Ishikawa (cell line): ENCODE measurements at regions not wholly inside any gene's neighbourhood (a gene's known extent, or its start where the extent isn't known, plus 50 kb on each side); places are given as distances from the start of the nearest gene placed in this dataset.

Experiments
- EP300 ChIP-seq: IDR thresholded peaks from 2 replicates; pipeline ENCODE4 v1.6.1; 2012; ENCODE audit warnings: borderline replicate concordance
- NFIC ChIP-seq: IDR thresholded peaks from 2 replicates; pipeline ENCODE4 v1.6.1; 2012
- REST ChIP-seq: IDR thresholded peaks from 2 replicates; pipeline ENCODE4 v1.6.1; 2012; ENCODE audit warnings: low read depth, mild to moderate bottlenecking
- TCF12 ChIP-seq: IDR thresholded peaks from 2 replicates; pipeline ENCODE4 v1.6.1; 2012; ENCODE audit warnings: low read depth

GRCh38 chr13:40186041-40186440 lies 480.4 kb downstream of the FOXO1 start:
- TF ChIP-seq TCF12: no peak
- TF ChIP-seq NFIC: no peak
- no peak for TF ChIP-seq EP300
- TF ChIP-seq REST: no peak
